ENCODE measurements at regions not wholly inside any gene's neighbourhood (a gene's known extent, or its start where the extent isn't known, plus 50 kb on each side); places are given as distances from the start of the nearest gene placed in this dataset.

- H3K4me1 Mint-ChIP-seq (ENCODE audit: unreplicated experiment), result no peaks in the 10 kb centered on the region
- TF ChIP-seq, protein P1, sequence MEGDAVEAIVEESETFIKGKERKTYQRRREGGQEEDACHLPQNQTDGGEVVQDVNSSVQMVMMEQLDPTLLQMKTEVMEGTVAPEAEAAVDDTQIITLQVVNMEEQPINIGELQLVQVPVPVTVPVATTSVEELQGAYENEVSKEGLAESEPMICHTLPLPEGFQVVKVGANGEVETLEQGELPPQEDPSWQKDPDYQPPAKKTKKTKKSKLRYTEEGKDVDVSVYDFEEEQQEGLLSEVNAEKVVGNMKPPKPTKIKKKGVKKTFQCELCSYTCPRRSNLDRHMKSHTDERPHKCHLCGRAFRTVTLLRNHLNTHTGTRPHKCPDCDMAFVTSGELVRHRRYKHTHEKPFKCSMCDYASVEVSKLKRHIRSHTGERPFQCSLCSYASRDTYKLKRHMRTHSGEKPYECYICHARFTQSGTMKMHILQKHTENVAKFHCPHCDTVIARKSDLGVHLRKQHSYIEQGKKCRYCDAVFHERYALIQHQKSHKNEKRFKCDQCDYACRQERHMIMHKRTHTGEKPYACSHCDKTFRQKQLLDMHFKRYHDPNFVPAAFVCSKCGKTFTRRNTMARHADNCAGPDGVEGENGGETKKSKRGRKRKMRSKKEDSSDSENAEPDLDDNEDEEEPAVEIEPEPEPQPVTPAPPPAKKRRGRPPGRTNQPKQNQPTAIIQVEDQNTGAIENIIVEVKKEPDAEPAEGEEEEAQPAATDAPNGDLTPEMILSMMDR (IDR thresholded peaks at IDR 0.05), result no peak
- H3K4me3 Mint-ChIP-seq (ENCODE audit: unreplicated experiment), result no peak overlapping the region
- no peaks in the 10 kb centered on the region for H3K36me3 Mint-ChIP-seq (ENCODE audit: unreplicated experiment)
- H3K27me3 Mint-ChIP-seq (ENCODE audit: unreplicated experiment), result no peaks in the 10 kb centered on the region
- DNase-seq (ENCODE audit: extremely low spot score, unreplicated experiment), result no peak
- H3K9me3 Mint-ChIP-seq (ENCODE audit: unreplicated experiment), result peaks cover 3% of the 10 kb centered on the region
- H3K27ac Mint-ChIP-seq (ENCODE audit: unreplicated experiment), result no peak overlapping the region
Measured at GRCh38 chr10:104546756-104547155, 94.3 kb upstream of the SORCS3 start.

GRCh38 chr10:104548090-104548489, 93.0 kb upstream of the SORCS3 start:
- no peak for DNase-seq (ENCODE audit: extremely low spot score, unreplicated experiment)
- TF ChIP-seq, protein P1 (IDR thresholded peaks at IDR 0.05), result no peak
- Mint-ChIP-seq H3K27ac (ENCODE audit: unreplicated experiment) (no peak overlapping the region), H3K36me3 (ENCODE audit: unreplicated experiment) (no peaks in the 10 kb centered on the region), H3K27me3 (ENCODE audit: unreplicated experiment) (no peaks in the 10 kb centered on the region), H3K4me3 (ENCODE audit: unreplicated experiment) (no peak overlapping the region), H3K9me3 (ENCODE audit: unreplicated experiment) (peaks cover 3% of the 10 kb centered on the region), H3K4me1 (ENCODE audit: unreplicated experiment) (no peaks in the 10 kb centered on the region)

DNA sequence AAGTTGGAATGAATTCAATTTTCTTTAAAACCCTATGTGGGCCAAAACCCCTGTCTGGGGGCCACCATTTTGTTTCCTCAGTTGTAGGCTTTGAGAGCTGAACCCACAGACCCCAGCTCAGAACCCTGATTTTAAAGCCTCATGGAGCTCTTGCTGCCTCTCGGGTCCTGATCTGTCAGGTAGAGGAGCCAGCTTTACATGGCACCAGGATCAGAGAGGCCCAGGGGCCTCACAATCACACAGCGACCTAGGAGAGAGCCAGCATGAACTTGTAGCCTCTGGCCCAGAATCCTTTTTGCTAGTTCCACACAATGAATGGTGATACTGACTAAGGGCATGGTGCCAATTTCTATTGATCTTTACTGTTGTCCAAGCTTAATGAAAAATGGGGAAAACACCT, 84.3 kb upstream of the SORCS3 start:
- no peaks in the 10 kb centered on the region for H3K9me3 Mint-ChIP-seq (ENCODE audit: unreplicated experiment)
- DNase-seq (ENCODE audit: extremely low spot score, unreplicated experiment), result no peak
- H3K27me3 Mint-ChIP-seq (ENCODE audit: unreplicated experiment), result no peaks in the 10 kb centered on the region
- TF ChIP-seq, protein P1 (IDR thresholded peaks at IDR 0.05), result no peak
- no peak overlapping the region for H3K4me3 Mint-ChIP-seq (ENCODE audit: unreplicated experiment)
- no peak overlapping the region for H3K27ac Mint-ChIP-seq (ENCODE audit: unreplicated experiment)
- no peaks in the 10 kb centered on the region for H3K36me3 Mint-ChIP-seq (ENCODE audit: unreplicated experiment)
- no peaks in the 10 kb centered on the region for H3K4me1 Mint-ChIP-seq (ENCODE audit: unreplicated experiment)

DNA sequence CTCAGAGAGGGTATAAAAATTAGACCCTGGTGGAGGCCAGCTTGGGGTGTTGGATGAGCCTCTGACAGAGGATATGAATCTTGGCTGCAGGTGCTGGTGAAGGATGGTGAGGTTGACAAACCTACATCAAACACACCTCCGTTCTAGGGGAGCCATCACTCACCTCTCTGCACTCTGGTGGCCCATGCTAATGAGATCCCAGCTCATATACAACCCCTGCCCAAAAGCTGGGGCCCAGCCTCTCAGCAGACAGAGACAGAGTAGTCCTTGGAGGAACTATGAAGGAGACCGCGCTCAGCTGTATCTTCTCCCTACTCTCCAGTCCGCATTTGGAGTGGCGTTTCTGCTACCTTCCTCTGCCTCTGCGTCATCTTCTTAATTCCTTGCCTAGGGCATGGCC, 83.1 kb upstream of the SORCS3 start:
- Mint-ChIP-seq H3K4me1 (ENCODE audit: unreplicated experiment) (no peaks in the 10 kb centered on the region), H3K27ac (ENCODE audit: unreplicated experiment) (no peak overlapping the region), H3K27me3 (ENCODE audit: unreplicated experiment) (no peaks in the 10 kb centered on the region), H3K9me3 (ENCODE audit: unreplicated experiment) (no peaks in the 10 kb centered on the region), H3K4me3 (ENCODE audit: unreplicated experiment) (no peak overlapping the region), H3K36me3 (ENCODE audit: unreplicated experiment) (no peaks in the 10 kb centered on the region)
- TF ChIP-seq, protein P1 (IDR thresholded peaks at IDR 0.05), result no peak
- no peak for DNase-seq (ENCODE audit: extremely low spot score, unreplicated experiment)

DNA sequence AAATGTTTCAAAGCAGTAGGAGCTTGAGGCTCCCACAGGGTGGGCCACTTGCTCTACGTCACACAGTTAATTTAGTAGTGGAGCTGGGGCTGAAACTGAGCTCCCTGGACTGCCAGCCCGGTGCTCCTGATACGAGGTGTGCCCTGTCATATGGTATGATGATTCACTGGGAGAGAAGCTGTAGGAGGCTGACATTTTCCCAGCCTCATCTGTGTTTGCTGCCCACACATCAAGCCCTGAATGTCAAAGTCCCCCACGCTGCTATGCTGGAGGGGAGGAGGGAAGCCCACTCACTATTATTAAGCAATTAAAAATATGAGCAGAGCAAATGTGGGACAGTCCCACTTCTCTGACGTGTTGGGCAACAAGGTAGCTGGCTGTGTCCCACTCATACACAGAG, 81.2 kb upstream of the SORCS3 start:
- H3K4me3 Mint-ChIP-seq (ENCODE audit: unreplicated experiment), result no peak overlapping the region
- H3K36me3 Mint-ChIP-seq (ENCODE audit: unreplicated experiment), result no peaks in the 10 kb centered on the region
- H3K4me1 Mint-ChIP-seq (ENCODE audit: unreplicated experiment), result no peaks in the 10 kb centered on the region
- no peaks in the 10 kb centered on the region for H3K9me3 Mint-ChIP-seq (ENCODE audit: unreplicated experiment)
- H3K27ac Mint-ChIP-seq (ENCODE audit: unreplicated experiment), result no peak overlapping the region
- no peaks in the 10 kb centered on the region for H3K27me3 Mint-ChIP-seq (ENCODE audit: unreplicated experiment)
- DNase-seq (ENCODE audit: extremely low spot score, unreplicated experiment), result no peak
- TF ChIP-seq, protein P1 (IDR thresholded peaks at IDR 0.05), result no peak
